ENCODE measurements at regions not wholly inside any gene's neighbourhood (a gene's known extent, or its start where the extent isn't known, plus 50 kb on each side); places are given as distances from the start of the nearest gene placed in this dataset.

DNA sequence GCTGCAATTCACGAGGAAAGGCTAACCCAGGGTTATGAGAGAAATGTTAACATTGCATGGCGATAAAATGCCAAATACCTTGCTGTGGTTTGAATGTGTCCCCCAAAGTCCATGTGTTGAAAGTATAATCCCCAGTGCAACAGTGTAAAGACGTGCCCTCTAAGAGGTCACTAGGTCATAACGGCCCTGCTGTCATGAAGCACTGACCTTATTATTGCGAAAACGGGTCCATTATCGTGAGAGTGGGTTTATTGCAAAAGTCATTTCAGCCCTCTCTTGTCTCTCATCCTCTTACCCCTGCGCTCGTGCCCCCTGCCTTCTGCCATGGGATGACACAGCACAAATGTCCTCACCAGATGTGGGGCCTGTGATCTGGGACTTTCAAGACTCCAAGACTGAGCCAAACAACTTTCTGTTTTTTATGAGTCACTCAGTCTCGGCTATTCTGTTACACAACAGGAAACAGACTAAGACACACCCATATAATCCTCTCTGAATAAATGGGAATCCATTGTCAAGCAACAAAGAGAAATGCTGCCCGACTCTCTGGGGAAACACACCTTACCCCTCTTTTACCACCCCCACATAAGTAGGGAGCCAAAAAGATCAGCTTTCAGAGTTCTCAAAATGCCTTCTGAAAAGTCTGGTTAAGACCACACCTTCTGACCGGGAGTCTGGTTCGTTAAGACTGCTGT is 73.1 kb upstream of the UCN3 start:
- TF ChIP-seq SIN3A (IDR thresholded peaks at IDR 0.05; ENCODE audit: borderline replicate concordance, insufficient read depth, low read depth, low read length) (no peak), TCF7L2 (IDR thresholded peaks at IDR 0.05; ENCODE audit: low read depth, low read length) (no peak), POLR2AphosphoS5 (IDR thresholded peaks at IDR 0.05; ENCODE audit: low read depth, low read length) (no peak)
- TF ChIP-seq, protein P1, sequence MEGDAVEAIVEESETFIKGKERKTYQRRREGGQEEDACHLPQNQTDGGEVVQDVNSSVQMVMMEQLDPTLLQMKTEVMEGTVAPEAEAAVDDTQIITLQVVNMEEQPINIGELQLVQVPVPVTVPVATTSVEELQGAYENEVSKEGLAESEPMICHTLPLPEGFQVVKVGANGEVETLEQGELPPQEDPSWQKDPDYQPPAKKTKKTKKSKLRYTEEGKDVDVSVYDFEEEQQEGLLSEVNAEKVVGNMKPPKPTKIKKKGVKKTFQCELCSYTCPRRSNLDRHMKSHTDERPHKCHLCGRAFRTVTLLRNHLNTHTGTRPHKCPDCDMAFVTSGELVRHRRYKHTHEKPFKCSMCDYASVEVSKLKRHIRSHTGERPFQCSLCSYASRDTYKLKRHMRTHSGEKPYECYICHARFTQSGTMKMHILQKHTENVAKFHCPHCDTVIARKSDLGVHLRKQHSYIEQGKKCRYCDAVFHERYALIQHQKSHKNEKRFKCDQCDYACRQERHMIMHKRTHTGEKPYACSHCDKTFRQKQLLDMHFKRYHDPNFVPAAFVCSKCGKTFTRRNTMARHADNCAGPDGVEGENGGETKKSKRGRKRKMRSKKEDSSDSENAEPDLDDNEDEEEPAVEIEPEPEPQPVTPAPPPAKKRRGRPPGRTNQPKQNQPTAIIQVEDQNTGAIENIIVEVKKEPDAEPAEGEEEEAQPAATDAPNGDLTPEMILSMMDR (IDR thresholded peaks at IDR 0.05): no peak
- TF ChIP-seq, protein P2, sequence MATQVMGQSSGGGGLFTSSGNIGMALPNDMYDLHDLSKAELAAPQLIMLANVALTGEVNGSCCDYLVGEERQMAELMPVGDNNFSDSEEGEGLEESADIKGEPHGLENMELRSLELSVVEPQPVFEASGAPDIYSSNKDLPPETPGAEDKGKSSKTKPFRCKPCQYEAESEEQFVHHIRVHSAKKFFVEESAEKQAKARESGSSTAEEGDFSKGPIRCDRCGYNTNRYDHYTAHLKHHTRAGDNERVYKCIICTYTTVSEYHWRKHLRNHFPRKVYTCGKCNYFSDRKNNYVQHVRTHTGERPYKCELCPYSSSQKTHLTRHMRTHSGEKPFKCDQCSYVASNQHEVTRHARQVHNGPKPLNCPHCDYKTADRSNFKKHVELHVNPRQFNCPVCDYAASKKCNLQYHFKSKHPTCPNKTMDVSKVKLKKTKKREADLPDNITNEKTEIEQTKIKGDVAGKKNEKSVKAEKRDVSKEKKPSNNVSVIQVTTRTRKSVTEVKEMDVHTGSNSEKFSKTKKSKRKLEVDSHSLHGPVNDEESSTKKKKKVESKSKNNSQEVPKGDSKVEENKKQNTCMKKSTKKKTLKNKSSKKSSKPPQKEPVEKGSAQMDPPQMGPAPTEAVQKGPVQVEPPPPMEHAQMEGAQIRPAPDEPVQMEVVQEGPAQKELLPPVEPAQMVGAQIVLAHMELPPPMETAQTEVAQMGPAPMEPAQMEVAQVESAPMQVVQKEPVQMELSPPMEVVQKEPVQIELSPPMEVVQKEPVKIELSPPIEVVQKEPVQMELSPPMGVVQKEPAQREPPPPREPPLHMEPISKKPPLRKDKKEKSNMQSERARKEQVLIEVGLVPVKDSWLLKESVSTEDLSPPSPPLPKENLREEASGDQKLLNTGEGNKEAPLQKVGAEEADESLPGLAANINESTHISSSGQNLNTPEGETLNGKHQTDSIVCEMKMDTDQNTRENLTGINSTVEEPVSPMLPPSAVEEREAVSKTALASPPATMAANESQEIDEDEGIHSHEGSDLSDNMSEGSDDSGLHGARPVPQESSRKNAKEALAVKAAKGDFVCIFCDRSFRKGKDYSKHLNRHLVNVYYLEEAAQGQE (IDR thresholded peaks at IDR 0.05; ENCODE audit: insufficient read depth in 1 of 2, low read depth in 2 of 2, low read length in 1 of 2): no peak
